AG10803 (cell line): ENCODE measurements at regions not wholly inside any gene's neighbourhood (a gene's known extent, or its start where the extent isn't known, plus 50 kb on each side); places are given as distances from the start of the nearest gene placed in this dataset.

Experiments
- DNase-seq: peaks from one replicate; pipeline ENCODE4 v3.0.0; 2010; ENCODE audit warnings: low read depth
- H3K4me3 ChIP-seq: 2 replicates; pipeline ENCODE4 v1.5.1; 2011; ENCODE audit warnings: mild to moderate bottlenecking, low read length, control low read depth
- CTCF ChIP-seq: conservative IDR thresholded peaks from 2 replicates; pipeline ENCODE4 v1.5.1; 2011; ENCODE audit warnings: mild to moderate bottlenecking, low read length, control low read depth, inconsistent platforms

GRCh38 chr14:61891810-61892209, 129.6 kb downstream of the SNAPC1 start:
- TF ChIP-seq CTCF, result no peak
- DNase-seq, result no peak
- H3K4me3 ChIP-seq, result no peak overlapping the region

- no peak overlapping the region for H3K4me3 ChIP-seq
- no peak for DNase-seq
- TF ChIP-seq CTCF, result no peak
Measured at GRCh38 chr14:61893371-61893940, 131.2 kb downstream of the SNAPC1 start.

- H3K4me3 ChIP-seq, result no peak overlapping the region
- peak; percentile 71 for DNase-seq
- peak; percentile 76 for TF ChIP-seq CTCF
Measured at GRCh38 chr14:61894452-61895077, 132.3 kb downstream of the SNAPC1 start.

GRCh38 chr14:61897300-61897699, 135.1 kb downstream of the SNAPC1 start:
- no peak overlapping the region for H3K4me3 ChIP-seq
- TF ChIP-seq CTCF, result no peak
- DNase-seq, result no peak

GRCh38 chr14:61898568-61898967, 136.3 kb downstream of the SNAPC1 start:
- no peak overlapping the region for H3K4me3 ChIP-seq
- TF ChIP-seq CTCF, result no peak
- no peak for DNase-seq

GRCh38 chr14:61899497-61899896, 137.3 kb downstream of the SNAPC1 start:
- H3K4me3 ChIP-seq, result no peak overlapping the region
- no peak for TF ChIP-seq CTCF
- DNase-seq, result no peak

GRCh38 chr14:61904946-61905345, 142.7 kb downstream of the SNAPC1 start:
- no peak for DNase-seq
- H3K4me3 ChIP-seq, result no peak overlapping the region
- no peak for TF ChIP-seq CTCF
